Colonic mucosa (tissue), 4 donors: ENCODE measurements at regions not wholly inside any gene's neighbourhood (a gene's known extent, or its start where the extent isn't known, plus 50 kb on each side); places are given as distances from the start of the nearest gene placed in this dataset.

Source experiments
- DNase-seq: peaks from one replicate; pipeline ENCODE4 v3.0.0-alpha.2; 2020
- H3K27ac ChIP-seq: fragments of 200-600 bp; one replicate; pipeline ENCODE4 v1.8.0; 2021
- H3K27me3 ChIP-seq: fragments of 200-600 bp; one replicate; pipeline ENCODE4 v1.8.0; 2021
- H3K36me3 ChIP-seq: fragments of 200-600 bp; one replicate; pipeline ENCODE4 v1.8.0; 2021
- H3K4me1 ChIP-seq: fragments of 200-600 bp; one replicate; pipeline ENCODE4 v1.8.0; 2021; ENCODE audit warnings: mild to moderate bottlenecking
- H3K4me3 ChIP-seq: fragments of 200-600 bp; one replicate; pipeline ENCODE4 v1.8.0; 2021
- H3K9ac ChIP-seq, 2 donors: one replicate each; pipeline ENCODE4 v1.7.0; 2013; ENCODE audit warnings: control low read depth in 2 of 2, low read depth in 2 of 2, low read length in 2 of 2
- H3K9me3 ChIP-seq: fragments of 200-600 bp; one replicate; pipeline ENCODE4 v1.8.0; 2021
- intact Hi-C: fragments of 100-400 bp; cut with DNase I; formaldehyde crosslinking; loops from one replicate; pipeline ENCODE4 v1.14.1; 2022
- TF ChIP-seq, protein P1 (sequence below): fragments of 200-600 bp; IDR thresholded peaks from one replicate; pipeline ENCODE4 v1.8.0; 2022; ENCODE audit warnings: antibody characterized with exemption, mild to moderate bottlenecking
- donor health status: healthy.
- donor health status: DM: no; HTN: no; CAD: no.
- donor health status: DM: no; HTN: no; CAD: no.

DNA sequence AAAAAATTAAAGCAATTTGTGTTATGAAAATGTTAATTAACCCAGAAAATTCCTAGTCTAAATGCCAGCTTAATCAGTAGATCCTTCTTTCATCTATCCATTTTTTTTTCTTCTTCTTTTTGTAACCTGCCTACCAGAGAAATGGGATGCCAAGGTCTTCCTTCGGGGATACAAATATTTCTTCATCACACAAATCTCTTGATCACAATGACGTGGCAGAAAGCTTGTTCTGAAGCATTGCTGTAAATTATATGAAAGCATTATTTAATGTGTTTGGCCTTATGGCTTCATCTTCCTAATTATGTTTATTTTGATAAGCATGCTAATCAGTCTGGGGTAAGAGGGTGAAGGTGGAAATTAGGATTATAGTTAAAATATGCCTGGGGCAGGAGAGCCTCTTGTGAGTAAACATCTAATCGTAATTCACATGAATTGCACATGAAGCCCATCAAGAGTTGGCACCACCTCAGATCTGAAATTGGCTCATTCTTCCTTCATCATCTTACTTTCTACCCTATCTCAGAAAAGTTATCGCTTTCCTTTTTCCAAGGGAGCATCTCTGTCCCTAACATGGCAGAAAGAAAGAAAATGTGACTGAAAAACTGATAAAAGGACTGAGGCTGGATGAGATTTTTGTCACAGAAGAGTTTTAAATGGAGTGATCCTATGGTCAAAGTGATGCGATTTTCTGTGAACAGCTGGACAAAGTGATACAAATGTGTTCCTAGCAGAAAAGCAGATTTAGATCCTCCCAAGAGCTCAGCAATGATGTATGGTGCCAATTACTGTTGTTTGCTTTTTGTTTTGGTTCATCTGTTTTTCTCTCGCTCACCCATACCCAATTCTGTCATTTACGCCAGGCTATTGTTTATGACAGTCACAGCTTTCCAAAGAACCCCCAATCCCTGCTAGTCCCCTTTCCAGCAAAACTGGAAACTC is 76.9 kb upstream of the PMAIP1 start:
- H3K9ac ChIP-seq = no peak overlapping the region
- H3K9me3 ChIP-seq = no peaks in the 10 kb centered on the region
- no peaks in the 10 kb centered on the region for H3K36me3 ChIP-seq
- DNase-seq = no peak
- H3K27ac ChIP-seq = no peak overlapping the region
- H3K27me3 ChIP-seq = no peaks in the 10 kb centered on the region
- intact Hi-C loops = loop anchor here (2.0 to 10.0 kb wide), 3 partner anchors 128 to 364 kb away; partner anchors contain the start of gene CCBE1
- no peak overlapping the region for H3K4me3 ChIP-seq
- no peaks in the 10 kb centered on the region for H3K4me1 ChIP-seq
- TF ChIP-seq, protein P1, sequence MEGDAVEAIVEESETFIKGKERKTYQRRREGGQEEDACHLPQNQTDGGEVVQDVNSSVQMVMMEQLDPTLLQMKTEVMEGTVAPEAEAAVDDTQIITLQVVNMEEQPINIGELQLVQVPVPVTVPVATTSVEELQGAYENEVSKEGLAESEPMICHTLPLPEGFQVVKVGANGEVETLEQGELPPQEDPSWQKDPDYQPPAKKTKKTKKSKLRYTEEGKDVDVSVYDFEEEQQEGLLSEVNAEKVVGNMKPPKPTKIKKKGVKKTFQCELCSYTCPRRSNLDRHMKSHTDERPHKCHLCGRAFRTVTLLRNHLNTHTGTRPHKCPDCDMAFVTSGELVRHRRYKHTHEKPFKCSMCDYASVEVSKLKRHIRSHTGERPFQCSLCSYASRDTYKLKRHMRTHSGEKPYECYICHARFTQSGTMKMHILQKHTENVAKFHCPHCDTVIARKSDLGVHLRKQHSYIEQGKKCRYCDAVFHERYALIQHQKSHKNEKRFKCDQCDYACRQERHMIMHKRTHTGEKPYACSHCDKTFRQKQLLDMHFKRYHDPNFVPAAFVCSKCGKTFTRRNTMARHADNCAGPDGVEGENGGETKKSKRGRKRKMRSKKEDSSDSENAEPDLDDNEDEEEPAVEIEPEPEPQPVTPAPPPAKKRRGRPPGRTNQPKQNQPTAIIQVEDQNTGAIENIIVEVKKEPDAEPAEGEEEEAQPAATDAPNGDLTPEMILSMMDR = no peak

DNA sequence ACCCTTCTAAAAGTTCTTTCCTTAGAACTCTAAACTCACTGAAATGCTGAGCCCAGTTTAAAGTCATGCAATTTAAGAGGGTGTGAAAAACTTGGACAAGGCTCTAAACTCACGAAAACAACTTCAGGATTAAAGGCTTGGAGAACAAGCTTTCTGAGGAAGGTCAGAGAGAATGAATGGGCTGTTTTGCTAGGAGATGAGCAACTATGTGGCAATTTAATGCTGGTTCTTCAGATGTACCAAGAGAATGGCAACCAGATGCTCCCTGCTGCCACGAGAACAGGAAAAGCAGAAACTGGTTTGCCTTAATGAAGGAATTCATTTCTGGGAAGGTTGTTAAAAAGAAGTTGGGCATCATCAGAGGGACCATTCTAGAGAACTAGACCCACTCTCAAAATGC is 77.8 kb upstream of the PMAIP1 start:
- TF ChIP-seq, protein P1 = no peak
- Histone ChIP-seq H3K27ac (no peak overlapping the region), H3K9me3 (no peaks in the 10 kb centered on the region), H3K4me3 (no peak overlapping the region), H3K9ac (no peak overlapping the region), H3K27me3 (no peaks in the 10 kb centered on the region), H3K4me1 (no peaks in the 10 kb centered on the region), H3K36me3 (no peaks in the 10 kb centered on the region)
- DNase-seq = no peak
- intact Hi-C loops = loop anchor here (2.0 to 10.0 kb wide), 3 partner anchors 127 to 363 kb away; partner anchors contain the start of gene CCBE1

DNA sequence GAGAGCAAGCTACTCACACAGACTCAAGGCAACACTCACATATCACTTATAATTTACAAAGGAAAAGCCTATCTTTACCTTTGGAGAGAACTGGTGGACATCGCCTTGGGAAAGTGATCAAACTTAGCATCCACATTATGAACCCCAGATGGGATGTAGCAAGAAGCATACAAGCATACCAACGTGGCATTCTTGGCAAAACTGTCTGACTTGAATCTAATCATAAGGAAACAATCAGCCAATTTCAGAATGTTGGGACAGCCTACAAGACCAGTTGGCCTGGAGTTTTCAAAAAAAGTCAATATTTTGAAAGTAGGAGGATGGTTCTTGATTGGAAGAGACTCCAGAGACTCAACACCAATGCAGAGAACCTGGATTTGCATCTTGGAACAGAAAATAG is 79.1 kb upstream of the PMAIP1 start:
- Histone ChIP-seq H3K36me3 (no peaks in the 10 kb centered on the region), H3K27me3 (no peaks in the 10 kb centered on the region), H3K9me3 (no peaks in the 10 kb centered on the region), H3K9ac (no peak overlapping the region), H3K4me3 (no peak overlapping the region), H3K4me1 (no peaks in the 10 kb centered on the region), H3K27ac (no peak overlapping the region)
- no peak for DNase-seq
- intact Hi-C loops = loop anchor here (5.0 to 10.0 kb wide), 2 partner anchors 126 to 188 kb away; partner anchors contain the start of gene CCBE1
- TF ChIP-seq, protein P1 = no peak

DNA sequence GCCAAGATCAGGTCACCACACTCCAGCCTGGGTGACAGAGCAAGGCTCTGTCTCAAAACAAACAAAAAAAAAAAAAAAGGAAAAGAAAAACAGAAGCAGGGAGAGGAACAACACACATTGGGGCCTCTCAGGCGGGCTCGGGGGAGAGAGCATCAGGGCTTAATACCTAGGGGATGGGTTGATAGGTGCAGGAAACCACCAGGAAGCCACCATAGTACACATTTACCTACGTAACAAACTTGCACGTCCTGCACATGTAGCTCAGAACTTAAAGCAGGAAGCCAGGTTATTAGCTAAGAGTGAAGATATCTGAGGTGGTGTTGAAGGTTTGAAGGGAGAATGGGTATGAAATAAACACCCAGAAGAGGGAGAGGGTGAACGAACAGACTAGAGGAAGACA is 81.0 kb upstream of the PMAIP1 start:
- Histone ChIP-seq H3K9me3 (no peaks in the 10 kb centered on the region), H3K36me3 (no peaks in the 10 kb centered on the region), H3K4me1 (no peaks in the 10 kb centered on the region), H3K27me3 (no peaks in the 10 kb centered on the region), H3K27ac (no peak overlapping the region), H3K4me3 (no peak overlapping the region), H3K9ac (no peak overlapping the region)
- TF ChIP-seq, protein P1 = no peak
- no peak for DNase-seq
- intact Hi-C loops = no loop called here

DNA sequence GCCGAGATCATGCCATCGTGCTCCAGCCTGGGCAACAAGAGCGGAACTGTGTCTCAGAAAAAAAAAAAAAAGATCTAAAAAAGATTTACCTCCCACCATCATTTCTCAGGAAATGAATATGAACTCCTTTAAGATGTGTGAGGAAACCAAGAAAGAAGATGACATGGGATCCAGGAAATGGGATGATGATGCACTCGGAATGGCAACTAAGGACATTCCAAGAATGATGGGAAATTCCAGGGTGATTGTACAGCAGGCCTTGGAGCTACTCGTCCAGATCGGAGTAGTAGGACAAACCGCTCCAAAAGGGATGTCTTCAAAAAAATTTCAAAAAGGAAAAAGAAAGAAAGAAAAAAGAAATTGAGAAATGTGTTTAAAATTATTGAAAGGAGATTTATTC is 84.9 kb upstream of the PMAIP1 start:
- Histone ChIP-seq H3K27ac (no peak overlapping the region), H3K9me3 (no peaks in the 10 kb centered on the region), H3K9ac (no peak overlapping the region), H3K4me1 (no peaks in the 10 kb centered on the region), H3K27me3 (no peaks in the 10 kb centered on the region), H3K4me3 (no peak overlapping the region), H3K36me3 (no peaks in the 10 kb centered on the region)
- TF ChIP-seq, protein P1 = no peak
- intact Hi-C loops = no loop called here
- no peak for DNase-seq
